ENCODE measurements at regions not wholly inside any gene's neighbourhood (a gene's known extent, or its start where the extent isn't known, plus 50 kb on each side); places are given as distances from the start of the nearest gene placed in this dataset.
"Not testable (repeated sequence)": the region's sequence is repeated elsewhere in the genome, so short reads cannot be mapped to it uniquely, and the experiment has no call there.

DNA sequence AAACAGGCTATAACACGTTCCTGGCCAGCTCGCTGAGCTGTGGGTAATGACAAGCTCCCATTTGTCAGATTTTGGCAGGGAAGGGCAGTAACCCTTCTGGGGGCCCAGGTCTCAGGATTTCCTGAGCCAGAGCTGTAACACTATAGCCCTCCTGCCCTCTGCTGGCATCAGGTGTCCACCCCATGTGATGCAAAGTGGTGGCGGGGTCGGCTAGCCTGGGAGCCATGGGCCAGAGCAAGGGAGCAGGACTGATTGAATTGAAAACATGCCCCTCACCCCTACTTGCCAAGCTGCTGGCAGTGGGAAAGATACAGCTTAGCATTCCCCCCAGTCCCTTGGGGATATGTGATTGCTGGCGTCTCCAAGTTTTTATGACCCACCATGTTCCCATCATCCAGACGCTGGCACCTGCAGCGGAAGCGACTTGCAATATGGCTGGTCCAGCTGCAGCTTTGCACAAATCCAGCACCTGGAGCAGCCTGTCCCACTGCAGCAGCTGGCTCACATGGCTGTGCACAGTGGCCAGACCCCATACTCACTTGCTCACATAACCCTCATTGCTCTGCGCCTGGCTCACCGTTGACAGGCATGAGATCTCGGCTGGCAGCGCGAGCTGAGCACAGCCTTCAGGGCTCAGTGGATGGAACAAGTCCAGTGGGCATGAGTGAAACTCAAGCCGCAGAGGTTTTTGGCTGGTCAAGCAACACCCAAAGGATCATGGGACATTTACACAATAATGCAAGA lies 1147.8 kb downstream of the JRKL start:
- no peaks in the 10 kb centered on the region for H3K27me3 Mint-ChIP-seq
- H3K9me3 Mint-ChIP-seq = peaks cover 15 to 30% of the 10 kb centered on the region in 2 donors
- H3K27ac Mint-ChIP-seq = no peak overlapping the region
- no peak for DNase-seq
- no peak for ATAC-seq
- no peak overlapping the region for H3K4me3 Mint-ChIP-seq
- no peaks in the 10 kb centered on the region for H3K4me1 Mint-ChIP-seq

DNA sequence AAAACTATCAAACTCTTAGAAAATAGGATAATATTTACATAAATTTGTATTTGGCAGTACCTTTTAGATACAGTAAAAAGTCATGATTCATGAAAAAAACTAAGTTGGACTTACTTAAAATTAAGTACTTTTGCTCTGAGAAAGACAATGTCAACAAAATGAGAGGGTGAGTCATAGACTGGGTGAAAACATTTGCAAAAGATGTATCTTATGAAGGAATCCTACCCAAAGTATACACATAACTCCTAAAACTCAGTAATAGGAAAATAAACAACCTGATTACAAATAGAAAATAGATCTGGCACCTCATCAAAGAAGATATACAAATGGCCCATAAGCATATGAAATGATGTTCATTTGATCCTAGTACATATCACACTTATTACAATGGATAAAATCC lies 1154.6 kb downstream of the JRKL start:
- DNase-seq (no peak), ATAC-seq (no peak)
- Mint-ChIP-seq H3K4me3 (no peak overlapping the region), H3K9me3 (peaks cover 20 to 23% of the 10 kb centered on the region in 2 donors), H3K4me1 (no peaks in the 10 kb centered on the region), H3K27me3 (no peaks in the 10 kb centered on the region), H3K27ac (no peak overlapping the region)

GRCh38 chr11:97548280-97548679 lies 1158.5 kb downstream of the JRKL start:
- no peak overlapping the region for H3K27ac Mint-ChIP-seq
- no peaks in the 10 kb centered on the region for H3K27me3 Mint-ChIP-seq
- DNase-seq = no peak
- no peak for ATAC-seq
- no peak overlapping the region for H3K4me3 Mint-ChIP-seq
- peaks cover 0 to 9% of the 10 kb centered on the region in 2 donors for H3K9me3 Mint-ChIP-seq
- no peaks in the 10 kb centered on the region for H3K4me1 Mint-ChIP-seq

DNA sequence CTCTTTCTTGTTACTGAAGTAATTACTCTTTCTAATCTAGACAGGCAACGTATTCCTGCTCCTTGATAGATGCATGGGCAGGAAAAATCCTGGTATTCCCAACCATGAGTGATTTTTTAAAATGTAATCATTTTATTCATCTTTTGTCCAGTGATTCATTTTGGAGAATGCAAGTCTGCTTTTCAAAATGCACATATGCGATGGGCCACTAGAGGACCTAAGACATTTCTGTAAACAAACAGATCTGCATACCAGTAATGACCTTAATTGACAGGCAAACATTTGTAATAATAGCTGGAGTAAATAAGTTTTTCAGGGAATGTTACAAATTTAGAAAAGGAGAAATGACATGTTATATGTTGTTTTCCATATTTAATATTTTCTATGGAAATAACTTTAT lies 1167.6 kb downstream of the JRKL start:
- DNase-seq (no peak), ATAC-seq (no peak)
- H3K27me3 Mint-ChIP-seq = no peaks in the 10 kb centered on the region
- peaks cover 0 to 4% of the 10 kb centered on the region in 2 donors for H3K9me3 Mint-ChIP-seq
- H3K27ac Mint-ChIP-seq = no peak overlapping the region
- H3K4me3 Mint-ChIP-seq = no peak overlapping the region
- no peaks in the 10 kb centered on the region for H3K4me1 Mint-ChIP-seq

DNA sequence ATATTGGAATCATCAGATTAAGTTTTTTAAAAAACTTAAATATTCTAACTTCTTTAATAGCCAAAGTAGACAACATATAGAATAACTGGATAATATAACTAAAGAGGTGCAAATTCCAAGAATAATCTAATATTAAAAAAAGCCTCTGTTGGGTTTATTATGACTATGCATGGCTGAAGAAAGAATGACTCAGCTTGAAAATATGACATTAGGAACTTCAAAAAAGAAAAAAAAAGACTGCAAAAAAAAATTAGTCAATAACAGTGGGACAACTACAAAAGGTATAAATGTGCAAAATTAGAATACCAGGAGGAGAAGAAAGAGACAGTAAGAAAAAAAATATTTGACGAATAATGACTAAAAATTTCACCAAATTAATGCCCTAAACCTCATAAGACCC lies 1178.0 kb downstream of the JRKL start:
- Mint-ChIP-seq H3K27me3 (no peaks in the 10 kb centered on the region), H3K27ac (peak overlapping the region in 1 of 2 donors; percentile 59), H3K4me1 (no peaks in the 10 kb centered on the region), H3K9me3 (peaks cover 13 to 35% of the 10 kb centered on the region in 2 donors), H3K4me3 (no peak overlapping the region)
- DNase-seq (no peak), ATAC-seq (no peak)

DNA sequence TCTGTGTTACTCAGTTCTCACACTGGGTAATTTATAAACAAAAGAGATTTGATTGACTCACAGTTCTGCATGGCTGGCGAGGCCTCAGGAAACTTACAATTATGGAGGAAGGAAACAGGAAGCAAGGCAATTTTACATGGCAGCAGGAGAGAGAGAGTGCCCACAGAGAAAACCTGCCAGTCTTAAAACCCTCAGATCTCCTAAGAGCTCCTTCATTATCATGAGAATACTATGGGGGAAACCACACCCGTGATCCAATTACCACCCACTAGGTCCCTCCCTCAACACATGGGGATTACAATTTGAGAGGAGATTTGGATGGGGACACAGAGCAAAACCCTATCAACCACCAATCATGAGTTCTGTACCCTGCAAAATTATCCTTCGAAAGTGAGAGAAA lies 1180.8 kb downstream of the JRKL start:
- peak overlapping the region in 1 of 2 donors; percentile 49 for H3K27ac Mint-ChIP-seq
- ATAC-seq (no peak), DNase-seq (no peak)
- no peaks in the 10 kb centered on the region for H3K4me1 Mint-ChIP-seq
- no peak overlapping the region for H3K4me3 Mint-ChIP-seq
- no peaks in the 10 kb centered on the region for H3K27me3 Mint-ChIP-seq
- peaks cover 13 to 39% of the 10 kb centered on the region in 2 donors for H3K9me3 Mint-ChIP-seq

DNA sequence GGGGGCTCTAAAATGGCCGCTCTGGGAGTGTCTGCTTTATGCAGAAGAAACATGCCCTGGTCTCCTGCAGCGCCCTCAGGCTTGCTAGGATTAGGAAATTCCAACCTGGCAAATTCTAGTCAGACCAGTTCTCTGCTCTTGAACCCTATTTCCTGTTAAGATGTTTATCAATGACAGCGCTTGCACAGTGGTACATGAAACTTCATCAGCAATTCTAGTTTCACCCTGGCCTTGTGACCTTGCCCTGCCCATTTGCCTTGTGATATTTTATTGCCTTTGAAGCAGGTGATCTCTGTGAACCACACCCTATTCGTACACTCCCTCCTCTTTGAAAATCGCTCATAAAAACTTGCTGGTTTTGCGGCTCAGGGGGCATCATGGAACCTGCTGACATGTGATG lies 1184.0 kb downstream of the JRKL start:
- H3K4me1 Mint-ChIP-seq, DNase-seq, H3K27me3 Mint-ChIP-seq, H3K4me3 Mint-ChIP-seq, ATAC-seq, H3K27ac Mint-ChIP-seq: not testable (repeated sequence)
- H3K9me3 Mint-ChIP-seq = peaks cover 13 to 21% of the 10 kb centered on the region in 2 donors

DNA sequence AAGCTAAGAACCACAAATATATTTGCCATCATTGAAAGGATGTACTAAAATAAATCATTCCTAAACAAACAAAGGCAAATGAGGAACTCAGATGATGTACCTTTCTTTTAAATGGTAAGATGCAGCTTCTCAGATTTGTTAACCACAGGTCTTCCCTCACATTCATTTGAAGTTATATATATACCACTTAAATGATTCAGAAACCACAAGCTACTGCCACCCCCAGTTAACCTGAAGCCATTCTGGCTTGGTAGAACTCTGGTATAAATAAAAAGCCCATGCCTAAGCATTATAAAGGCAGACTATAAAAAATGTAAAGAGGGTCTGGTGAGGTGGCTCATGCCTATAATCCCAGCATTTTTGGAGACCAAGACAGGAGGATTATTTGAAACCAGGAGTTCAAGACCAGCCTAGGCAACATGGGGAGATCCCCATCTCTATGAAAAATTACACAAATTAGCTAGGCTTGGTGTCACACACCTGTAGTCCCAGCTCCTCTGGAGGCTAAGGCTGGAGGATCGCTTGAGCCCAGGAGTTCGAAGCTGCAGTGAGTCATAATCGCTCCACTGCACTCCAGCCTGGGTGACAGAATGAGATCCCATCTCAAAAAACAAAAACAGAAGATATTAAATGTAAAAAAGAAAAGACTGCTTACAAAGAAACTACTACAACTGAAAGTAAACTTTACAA lies 1185.3 kb downstream of the JRKL start:
- no peak overlapping the region for H3K4me3 Mint-ChIP-seq

GRCh38 chr11:97607291-97608000 lies 1217.6 kb downstream of the JRKL start:
- H3K27me3 Mint-ChIP-seq = no peaks in the 10 kb centered on the region
- no peak overlapping the region for H3K27ac Mint-ChIP-seq
- DNase-seq (no peak), ATAC-seq (no peak)
- no peak overlapping the region for H3K4me3 Mint-ChIP-seq
- no peaks in the 10 kb centered on the region for H3K4me1 Mint-ChIP-seq
- H3K9me3 Mint-ChIP-seq = peaks cover 4 to 12% of the 10 kb centered on the region in 2 donors

More for the DNA sequence above, 1185.3 kb downstream of the JRKL start:
- peaks cover 8 to 16% of the 10 kb centered on the region in 2 donors for H3K9me3 Mint-ChIP-seq
- ATAC-seq (no peak), DNase-seq (no peak)
- no peaks in the 10 kb centered on the region for H3K4me1 Mint-ChIP-seq
- no peaks in the 10 kb centered on the region for H3K27me3 Mint-ChIP-seq
- H3K27ac Mint-ChIP-seq = no peak overlapping the region

- Mint-ChIP-seq H3K27me3 (no peaks in the 10 kb centered on the region), H3K4me1 (no peaks in the 10 kb centered on the region), H3K27ac (no peak overlapping the region), H3K4me3 (no peak overlapping the region), H3K9me3 (peaks cover 4 to 12% of the 10 kb centered on the region in 2 donors)
- no peak for ATAC-seq
- DNase-seq = no peak
Observed at GRCh38 chr11:97610000-97610399, 1220.2 kb downstream of the JRKL start.

DNA sequence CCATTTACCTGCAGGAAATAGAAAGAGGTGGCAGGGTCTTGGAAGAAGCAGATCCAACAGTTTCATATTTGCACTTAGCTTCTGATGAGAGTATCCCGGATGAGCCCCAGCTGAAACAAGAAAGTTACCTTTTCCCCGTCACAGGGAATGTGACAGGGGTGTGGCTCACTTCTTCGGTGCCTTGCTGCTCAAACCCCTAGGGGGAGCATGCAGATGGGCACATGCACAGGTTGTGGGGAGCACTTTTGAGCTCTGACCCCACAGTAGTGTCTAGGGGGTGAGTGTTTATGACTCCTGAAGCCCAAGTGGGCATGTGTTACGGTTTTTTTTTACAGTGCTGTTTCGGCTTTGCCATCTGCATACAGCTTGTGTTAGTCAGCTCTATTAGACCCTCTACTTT lies 1221.0 kb downstream of the JRKL start:
- Mint-ChIP-seq H3K4me1 (no peaks in the 10 kb centered on the region), H3K4me3 (no peak overlapping the region), H3K9me3 (peaks cover 9 to 12% of the 10 kb centered on the region in 2 donors), H3K27ac (no peak overlapping the region), H3K27me3 (no peaks in the 10 kb centered on the region)
- ATAC-seq = peak; percentile 9
- DNase-seq = no peak

DNA sequence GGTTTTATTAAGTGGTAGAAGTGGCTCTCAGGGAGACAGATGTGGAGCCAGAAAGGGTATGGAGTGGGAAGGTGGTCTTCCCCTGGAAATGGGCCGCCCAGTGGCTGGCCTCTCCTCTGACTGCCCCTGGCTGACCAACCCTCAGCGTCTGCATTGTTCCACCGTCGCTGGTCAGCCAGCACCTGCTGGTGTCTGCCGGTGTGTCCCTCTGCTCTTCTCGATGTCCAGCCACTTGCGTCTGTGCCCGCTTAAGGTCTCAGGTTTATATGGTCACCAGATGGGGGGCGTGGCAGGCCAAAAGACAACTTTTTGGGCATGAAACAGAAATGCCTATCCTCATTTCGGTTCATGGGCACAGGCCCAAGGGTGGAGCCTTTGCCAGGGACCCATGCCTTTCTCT lies 1221.5 kb downstream of the JRKL start:
- no peak overlapping the region for H3K27ac Mint-ChIP-seq

DNA sequence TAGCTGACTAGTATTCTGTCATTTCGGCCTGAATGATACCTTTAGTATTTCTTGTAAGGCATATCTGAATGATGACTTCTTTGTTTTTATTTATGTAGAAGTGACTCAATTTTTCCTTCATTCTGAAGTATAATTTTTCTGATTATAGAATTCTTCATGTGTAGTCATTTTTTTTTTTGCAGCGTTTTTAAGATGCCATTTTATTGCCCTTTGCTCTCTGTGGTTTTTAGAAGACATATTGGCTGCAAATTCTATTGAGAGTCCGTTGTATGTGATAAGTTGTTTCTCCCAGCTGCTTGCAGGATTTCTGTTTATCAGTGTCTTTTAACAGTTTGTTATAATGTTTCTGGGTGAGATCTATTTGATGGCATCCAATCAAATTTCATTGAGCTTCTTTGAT lies 1224.8 kb downstream of the JRKL start:
- H3K4me1 Mint-ChIP-seq = no peaks in the 10 kb centered on the region
- no peak for DNase-seq

More for the DNA sequence above, 1221.5 kb downstream of the JRKL start:
- Mint-ChIP-seq H3K4me3 (no peak overlapping the region), H3K9me3 (peaks cover 9 to 12% of the 10 kb centered on the region in 2 donors), H3K4me1 (no peaks in the 10 kb centered on the region), H3K27me3 (no peaks in the 10 kb centered on the region)
- ATAC-seq (no peak), DNase-seq (no peak)

DNA sequence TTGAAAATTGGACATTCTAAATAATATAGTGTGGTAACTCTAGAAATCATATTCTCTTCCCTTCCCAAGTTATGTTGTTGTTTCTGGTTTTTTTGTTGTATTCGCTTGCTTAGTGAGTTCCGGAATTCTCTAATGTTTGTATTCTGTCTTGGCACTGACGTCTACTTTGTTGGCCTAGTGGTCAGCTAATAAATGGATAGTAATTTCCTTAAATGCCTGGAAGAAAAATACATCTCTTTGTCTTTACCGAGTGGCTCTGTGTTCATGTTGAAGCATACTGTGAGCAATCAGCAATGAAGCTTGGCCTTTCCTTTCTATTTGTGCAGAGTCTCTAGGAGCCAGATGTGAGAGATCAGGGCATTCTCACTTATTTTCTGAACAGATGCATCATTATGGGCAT lies 1225.7 kb downstream of the JRKL start:
- no peak for DNase-seq
- Mint-ChIP-seq H3K4me1 (no peaks in the 10 kb centered on the region), H3K27me3 (no peaks in the 10 kb centered on the region), H3K27ac (no peak overlapping the region), H3K9me3 (peaks cover 12 to 15% of the 10 kb centered on the region in 2 donors), H3K4me3 (no peak overlapping the region)
- no peak for ATAC-seq

More for the DNA sequence above, 1224.8 kb downstream of the JRKL start:
- Mint-ChIP-seq H3K9me3 (peaks cover 12 to 15% of the 10 kb centered on the region in 2 donors), H3K27ac (no peak overlapping the region), H3K4me3 (no peak overlapping the region), H3K27me3 (no peaks in the 10 kb centered on the region)
- no peak for ATAC-seq

DNA sequence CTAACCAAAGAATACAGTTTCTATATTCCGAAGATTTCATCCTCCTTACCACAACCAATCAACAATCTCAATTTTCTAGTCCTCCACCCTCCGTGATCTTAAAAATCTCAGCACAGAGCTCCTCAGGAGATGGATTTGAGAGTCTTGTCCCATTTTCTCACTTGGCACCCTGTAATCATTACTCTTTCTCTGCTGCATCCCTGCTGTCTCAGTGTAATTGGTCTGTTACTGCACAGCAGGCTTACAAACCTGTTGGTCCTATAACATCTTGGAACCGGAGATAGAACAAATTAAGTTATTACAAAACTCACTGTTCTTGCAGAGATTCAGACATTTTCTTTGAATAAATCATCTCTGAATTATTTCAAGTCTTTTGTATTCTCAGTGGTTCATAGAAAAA lies 1227.2 kb downstream of the JRKL start:
- Mint-ChIP-seq H3K4me3 (no peak overlapping the region), H3K27ac (no peak overlapping the region), H3K9me3 (peaks cover 12 to 15% of the 10 kb centered on the region in 2 donors), H3K4me1 (no peaks in the 10 kb centered on the region), H3K27me3 (no peaks in the 10 kb centered on the region)
- DNase-seq (no peak), ATAC-seq (no peak)

- no peaks in the 10 kb centered on the region for H3K4me1 Mint-ChIP-seq
- peaks cover 12 to 15% of the 10 kb centered on the region in 2 donors for H3K9me3 Mint-ChIP-seq
Observed at GRCh38 chr11:97620007-97620406, 1230.2 kb downstream of the JRKL start.

More at GRCh38 chr11:97620007-97620406, 1230.2 kb downstream of the JRKL start:
- Mint-ChIP-seq H3K27me3 (no peaks in the 10 kb centered on the region), H3K27ac (no peak overlapping the region), H3K4me3 (no peak overlapping the region)
- DNase-seq (no peak), ATAC-seq (no peak)

Data from stimulated activated naive CD8-positive, alpha-beta T cell treated with anti-CD3 and anti-CD28 coated beads, Interleukin-15, amount 100 ng/mL, for 72 hours (primary cell).